ENCODE measurements at regions not wholly inside any gene's neighbourhood (a gene's known extent, or its start where the extent isn't known, plus 50 kb on each side); places are given as distances from the start of the nearest gene placed in this dataset.

- Histone ChIP-seq H3K27ac (ENCODE audit: low read depth, low read length) (no peak overlapping the region), H3K4me1 (ENCODE audit: control insufficient read depth in 1 of 2, insufficient read depth in 2 of 2, low read length in 2 of 2) (no peaks in the 10 kb centered on the region), H3K9me3 (ENCODE audit: control insufficient read depth in 1 of 2, low read length in 2 of 2) (no peaks in the 10 kb centered on the region), H3K4me3 (ENCODE audit: low read depth in 1 of 2, low read length in 2 of 2) (no peak overlapping the region), H3K27me3 (ENCODE audit: control insufficient read depth in 1 of 2, insufficient read depth in 2 of 2, low read length in 2 of 2) (no peaks in the 10 kb centered on the region), H3K36me3 (ENCODE audit: control insufficient read depth in 1 of 2, insufficient read depth in 2 of 2, low read length in 2 of 2) (no peaks in the 10 kb centered on the region), H3K9ac (ENCODE audit: low read depth in 1 of 2, low read length in 2 of 2) (no peak overlapping the region)
These were observed 183.2 kb downstream of the C12orf50 start for GRCh38 chr12:87846045-87846444.

DNA sequence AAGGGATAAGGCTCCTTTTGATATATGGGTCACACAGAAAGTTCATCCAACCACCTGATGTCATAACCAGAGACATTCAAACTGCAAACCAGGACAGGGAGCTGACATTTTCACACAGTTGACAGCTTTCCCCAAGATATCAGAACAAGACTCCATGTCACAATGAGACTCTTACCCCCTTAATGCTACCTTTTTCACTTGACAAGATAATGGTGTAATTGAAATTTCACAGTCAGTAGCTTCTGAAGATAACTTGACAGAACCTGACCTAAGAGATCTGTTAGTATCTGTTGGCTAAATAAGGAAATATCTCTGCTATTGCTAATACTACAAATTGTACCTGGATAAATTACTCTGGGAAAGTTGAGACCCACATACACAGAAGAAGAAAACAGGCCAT lies 187.3 kb downstream of the C12orf50 start:
- Histone ChIP-seq H3K36me3 (ENCODE audit: control insufficient read depth in 1 of 2, insufficient read depth in 2 of 2, low read length in 2 of 2) (no peaks in the 10 kb centered on the region), H3K27ac (ENCODE audit: low read depth, low read length) (no peak overlapping the region), H3K4me3 (ENCODE audit: low read depth in 1 of 2, low read length in 2 of 2) (no peak overlapping the region), H3K9ac (ENCODE audit: low read depth in 1 of 2, low read length in 2 of 2) (no peak overlapping the region), H3K9me3 (ENCODE audit: control insufficient read depth in 1 of 2, low read length in 2 of 2) (no peaks in the 10 kb centered on the region), H3K27me3 (ENCODE audit: control insufficient read depth in 1 of 2, insufficient read depth in 2 of 2, low read length in 2 of 2) (no peaks in the 10 kb centered on the region), H3K4me1 (ENCODE audit: control insufficient read depth in 1 of 2, insufficient read depth in 2 of 2, low read length in 2 of 2) (no peaks in the 10 kb centered on the region)

DNA sequence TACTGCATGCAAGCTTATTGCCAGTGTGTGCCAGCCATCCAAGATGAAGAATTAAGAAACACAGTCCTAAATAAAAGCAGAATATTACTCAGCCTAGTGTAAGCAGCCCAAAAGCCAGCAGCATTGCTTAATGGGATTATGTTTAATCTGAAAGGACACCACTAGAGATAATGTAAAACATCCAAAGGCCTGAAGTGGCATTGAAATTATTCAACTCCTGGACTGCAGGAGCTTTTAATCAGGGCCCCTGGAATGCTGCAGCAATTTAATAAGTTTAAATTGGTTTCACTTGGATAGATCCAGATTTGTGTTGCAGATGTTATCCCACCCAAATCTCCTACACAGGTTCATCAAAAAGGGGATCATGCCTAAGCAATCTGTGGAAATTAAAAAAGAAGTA lies 193.0 kb downstream of the C12orf50 start:
- H3K4me3 ChIP-seq (ENCODE audit: low read depth in 1 of 2, low read length in 2 of 2), result no peak overlapping the region
- H3K36me3 ChIP-seq (ENCODE audit: control insufficient read depth in 1 of 2, insufficient read depth in 2 of 2, low read length in 2 of 2), result no peaks in the 10 kb centered on the region
- H3K4me1 ChIP-seq (ENCODE audit: control insufficient read depth in 1 of 2, insufficient read depth in 2 of 2, low read length in 2 of 2), result no peaks in the 10 kb centered on the region
- no peaks in the 10 kb centered on the region for H3K27me3 ChIP-seq (ENCODE audit: control insufficient read depth in 1 of 2, insufficient read depth in 2 of 2, low read length in 2 of 2)
- H3K9me3 ChIP-seq (ENCODE audit: control insufficient read depth in 1 of 2, low read length in 2 of 2), result no peaks in the 10 kb centered on the region
- H3K9ac ChIP-seq (ENCODE audit: low read depth in 1 of 2, low read length in 2 of 2), result no peak overlapping the region
- no peak overlapping the region for H3K27ac ChIP-seq (ENCODE audit: low read depth, low read length)

DNA sequence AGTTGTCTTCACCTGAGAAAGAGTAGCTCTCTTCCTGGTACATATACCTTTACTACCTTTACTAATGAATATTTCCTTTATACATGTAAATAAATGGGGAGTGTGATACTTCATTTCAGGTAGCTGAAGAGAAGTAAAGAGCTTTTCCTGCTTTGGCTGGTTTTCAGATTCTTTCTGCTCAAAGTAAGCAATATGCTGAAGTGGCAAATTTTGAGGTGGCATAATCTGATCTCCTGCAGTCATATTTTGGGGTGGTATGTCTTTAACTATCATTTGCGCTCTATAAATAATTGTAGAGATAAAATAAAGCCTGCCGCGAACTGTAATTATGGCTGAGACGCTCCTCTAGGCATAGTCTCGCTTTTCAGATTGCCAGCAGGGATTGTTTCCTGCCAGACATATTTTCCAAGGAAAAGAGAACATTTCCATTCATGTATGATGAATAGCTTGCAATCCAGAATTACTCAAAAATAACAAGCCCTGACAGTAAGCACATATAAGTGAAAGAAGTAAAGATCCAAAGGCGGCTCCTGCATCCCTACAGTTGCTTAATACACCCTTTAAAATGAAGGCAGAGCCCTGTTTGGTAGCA lies 200.7 kb downstream of the C12orf50 start:
- Histone ChIP-seq H3K4me3 (ENCODE audit: low read depth in 1 of 2, low read length in 2 of 2) (no peak overlapping the region), H3K9me3 (ENCODE audit: control insufficient read depth in 1 of 2, low read length in 2 of 2) (no peaks in the 10 kb centered on the region), H3K36me3 (ENCODE audit: control insufficient read depth in 1 of 2, insufficient read depth in 2 of 2, low read length in 2 of 2) (no peaks in the 10 kb centered on the region), H3K4me1 (ENCODE audit: control insufficient read depth in 1 of 2, insufficient read depth in 2 of 2, low read length in 2 of 2) (no peaks in the 10 kb centered on the region), H3K27ac (ENCODE audit: low read depth, low read length) (no peak overlapping the region), H3K27me3 (ENCODE audit: control insufficient read depth in 1 of 2, insufficient read depth in 2 of 2, low read length in 2 of 2) (no peaks in the 10 kb centered on the region), H3K9ac (ENCODE audit: low read depth in 1 of 2, low read length in 2 of 2) (no peak overlapping the region)

GRCh38 chr12:87827638-87828264 lies 201.4 kb downstream of the C12orf50 start:
- Histone ChIP-seq H3K36me3 (ENCODE audit: control insufficient read depth in 1 of 2, insufficient read depth in 2 of 2, low read length in 2 of 2) (no peaks in the 10 kb centered on the region), H3K4me3 (ENCODE audit: low read depth in 1 of 2, low read length in 2 of 2) (no peak overlapping the region), H3K27ac (ENCODE audit: low read depth, low read length) (no peak overlapping the region), H3K27me3 (ENCODE audit: control insufficient read depth in 1 of 2, insufficient read depth in 2 of 2, low read length in 2 of 2) (no peaks in the 10 kb centered on the region), H3K9ac (ENCODE audit: low read depth in 1 of 2, low read length in 2 of 2) (no peak overlapping the region), H3K4me1 (ENCODE audit: control insufficient read depth in 1 of 2, insufficient read depth in 2 of 2, low read length in 2 of 2) (no peaks in the 10 kb centered on the region), H3K9me3 (ENCODE audit: control insufficient read depth in 1 of 2, low read length in 2 of 2) (no peaks in the 10 kb centered on the region)

DNA sequence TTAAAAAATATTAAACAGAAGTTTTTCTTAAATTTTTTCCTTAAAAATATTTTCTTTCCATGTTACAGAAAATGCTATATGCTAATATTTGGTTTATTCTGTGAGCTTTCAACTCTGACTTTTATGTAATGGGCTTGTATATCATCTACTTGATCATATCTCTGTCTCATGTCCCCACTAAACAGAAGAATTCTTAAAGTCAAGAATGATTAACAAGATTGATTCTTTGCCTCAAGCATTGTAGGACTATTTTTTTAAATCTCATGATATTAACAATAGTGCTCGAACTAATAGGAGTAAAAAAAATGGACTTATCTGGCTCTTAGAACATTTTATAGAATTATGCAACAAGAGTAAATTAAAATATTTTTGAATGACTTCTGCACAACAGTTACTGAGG lies 206.3 kb downstream of the C12orf50 start:
- Histone ChIP-seq H3K9ac (ENCODE audit: low read depth in 1 of 2, low read length in 2 of 2) (no peak overlapping the region), H3K36me3 (ENCODE audit: control insufficient read depth in 1 of 2, insufficient read depth in 2 of 2, low read length in 2 of 2) (no peaks in the 10 kb centered on the region), H3K27ac (ENCODE audit: low read depth, low read length) (no peak overlapping the region), H3K4me1 (ENCODE audit: control insufficient read depth in 1 of 2, insufficient read depth in 2 of 2, low read length in 2 of 2) (no peaks in the 10 kb centered on the region), H3K9me3 (ENCODE audit: control insufficient read depth in 1 of 2, low read length in 2 of 2) (no peaks in the 10 kb centered on the region), H3K4me3 (ENCODE audit: low read depth in 1 of 2, low read length in 2 of 2) (no peak overlapping the region), H3K27me3 (ENCODE audit: control insufficient read depth in 1 of 2, insufficient read depth in 2 of 2, low read length in 2 of 2) (no peaks in the 10 kb centered on the region)

- Histone ChIP-seq H3K27me3 (ENCODE audit: control insufficient read depth in 1 of 2, insufficient read depth in 2 of 2, low read length in 2 of 2) (no peaks in the 10 kb centered on the region), H3K9me3 (ENCODE audit: control insufficient read depth in 1 of 2, low read length in 2 of 2) (no peaks in the 10 kb centered on the region), H3K4me1 (ENCODE audit: control insufficient read depth in 1 of 2, insufficient read depth in 2 of 2, low read length in 2 of 2) (no peaks in the 10 kb centered on the region), H3K9ac (ENCODE audit: low read depth in 1 of 2, low read length in 2 of 2) (no peak overlapping the region), H3K27ac (ENCODE audit: low read depth, low read length) (no peak overlapping the region), H3K36me3 (ENCODE audit: control insufficient read depth in 1 of 2, insufficient read depth in 2 of 2, low read length in 2 of 2) (no peaks in the 10 kb centered on the region), H3K4me3 (ENCODE audit: low read depth in 1 of 2, low read length in 2 of 2) (no peak overlapping the region)
These were observed 208.5 kb downstream of the C12orf50 start for GRCh38 chr12:87820524-87821202.

DNA sequence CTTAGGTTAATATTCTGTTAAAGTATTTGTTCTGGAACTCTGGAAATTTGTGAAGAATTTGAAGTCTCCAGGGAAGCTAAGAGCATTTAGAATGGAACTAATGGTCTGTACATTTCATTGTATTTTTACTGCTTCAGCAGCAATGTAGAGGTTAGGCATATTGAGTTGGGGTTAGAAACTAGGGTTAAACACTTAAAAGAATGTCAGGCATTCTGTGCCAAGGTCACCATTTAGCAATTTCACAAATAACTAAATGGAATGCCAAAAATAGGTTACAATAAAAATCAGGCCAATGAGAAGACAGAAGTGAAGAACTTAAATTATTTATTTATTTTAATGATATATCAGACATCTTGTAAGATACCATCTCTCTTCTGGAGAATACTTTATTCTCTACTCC lies 210.8 kb downstream of the C12orf50 start:
- Histone ChIP-seq H3K27me3 (ENCODE audit: control insufficient read depth in 1 of 2, insufficient read depth in 2 of 2, low read length in 2 of 2) (no peaks in the 10 kb centered on the region), H3K4me3 (ENCODE audit: low read depth in 1 of 2, low read length in 2 of 2) (no peak overlapping the region), H3K9me3 (ENCODE audit: control insufficient read depth in 1 of 2, low read length in 2 of 2) (no peaks in the 10 kb centered on the region), H3K36me3 (ENCODE audit: control insufficient read depth in 1 of 2, insufficient read depth in 2 of 2, low read length in 2 of 2) (no peaks in the 10 kb centered on the region), H3K4me1 (ENCODE audit: control insufficient read depth in 1 of 2, insufficient read depth in 2 of 2, low read length in 2 of 2) (no peaks in the 10 kb centered on the region), H3K9ac (ENCODE audit: low read depth in 1 of 2, low read length in 2 of 2) (no peak overlapping the region), H3K27ac (ENCODE audit: low read depth, low read length) (no peak overlapping the region)

DNA sequence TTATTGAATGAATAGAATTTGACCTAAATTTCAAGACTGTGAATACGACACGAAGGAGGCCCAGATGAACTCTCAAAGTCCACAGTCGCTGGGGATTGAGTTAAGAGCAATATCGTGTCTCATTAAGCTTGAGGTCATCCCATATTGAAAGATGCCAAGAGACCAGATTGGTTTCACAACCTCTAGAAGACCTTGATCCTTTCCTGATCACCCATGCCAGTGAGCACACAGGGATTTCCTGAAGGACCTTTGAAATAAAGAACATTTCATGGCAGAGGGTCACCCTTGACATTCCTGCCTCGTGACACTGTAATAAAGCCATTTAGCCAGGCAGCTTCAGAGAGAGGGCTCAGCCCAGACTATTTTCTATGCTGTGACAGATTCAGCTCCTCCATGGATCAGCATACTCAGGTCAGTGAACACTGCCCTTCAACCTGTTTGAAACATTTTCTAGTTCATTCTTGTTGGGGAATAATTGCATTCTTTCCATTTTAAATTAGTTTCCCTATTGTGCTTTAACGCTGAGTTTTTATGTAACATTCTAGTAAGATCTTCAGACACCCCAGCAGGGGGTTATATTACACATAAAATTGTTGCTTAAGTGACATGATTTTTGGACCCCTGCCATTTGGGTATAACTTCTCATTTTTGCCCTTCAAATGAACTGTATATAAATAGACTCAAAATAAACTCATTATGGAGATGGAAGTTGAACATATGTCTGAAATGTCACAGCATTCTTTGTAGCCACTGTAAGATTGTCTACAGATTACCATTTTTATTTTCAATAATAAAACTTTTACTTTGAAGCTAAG lies 213.2 kb downstream of the C12orf50 start:
- H3K36me3 ChIP-seq (ENCODE audit: control insufficient read depth in 1 of 2, insufficient read depth in 2 of 2, low read length in 2 of 2), result no peaks in the 10 kb centered on the region
- no peak overlapping the region for H3K4me3 ChIP-seq (ENCODE audit: low read depth in 1 of 2, low read length in 2 of 2)
- no peaks in the 10 kb centered on the region for H3K27me3 ChIP-seq (ENCODE audit: control insufficient read depth in 1 of 2, insufficient read depth in 2 of 2, low read length in 2 of 2)
- H3K9me3 ChIP-seq (ENCODE audit: control insufficient read depth in 1 of 2, low read length in 2 of 2), result no peaks in the 10 kb centered on the region
- no peak overlapping the region for H3K27ac ChIP-seq (ENCODE audit: low read depth, low read length)
- no peak overlapping the region for H3K9ac ChIP-seq (ENCODE audit: low read depth in 1 of 2, low read length in 2 of 2)
- no peaks in the 10 kb centered on the region for H3K4me1 ChIP-seq (ENCODE audit: control insufficient read depth in 1 of 2, insufficient read depth in 2 of 2, low read length in 2 of 2)

- no peak overlapping the region for H3K9ac ChIP-seq (ENCODE audit: low read depth in 1 of 2, low read length in 2 of 2)
- no peaks in the 10 kb centered on the region for H3K9me3 ChIP-seq (ENCODE audit: control insufficient read depth in 1 of 2, low read length in 2 of 2)
- no peaks in the 10 kb centered on the region for H3K27me3 ChIP-seq (ENCODE audit: control insufficient read depth in 1 of 2, insufficient read depth in 2 of 2, low read length in 2 of 2)
- H3K4me3 ChIP-seq (ENCODE audit: low read depth in 1 of 2, low read length in 2 of 2), result no peak overlapping the region
- no peak overlapping the region for H3K27ac ChIP-seq (ENCODE audit: low read depth, low read length)
- no peaks in the 10 kb centered on the region for H3K4me1 ChIP-seq (ENCODE audit: control insufficient read depth in 1 of 2, insufficient read depth in 2 of 2, low read length in 2 of 2)
- H3K36me3 ChIP-seq (ENCODE audit: control insufficient read depth in 1 of 2, insufficient read depth in 2 of 2, low read length in 2 of 2), result no peaks in the 10 kb centered on the region
These were observed 214.6 kb downstream of the C12orf50 start for GRCh38 chr12:87814625-87815024.
